Tibial nerve (tissue), 4 donors: ENCODE measurements at regions not wholly inside any gene's neighbourhood (a gene's known extent, or its start where the extent isn't known, plus 50 kb on each side); places are given as distances from the start of the nearest gene placed in this dataset.

Source experiments
- CTCF ChIP-seq, 5 experiments: fragments of 200-600 bp in 3 of 5; fragments of 450-650 bp in 2 of 5; sonication (generic) in 3 of 5; IDR thresholded peaks; one replicate each; pipeline ENCODE4 v1.5.1; 2016 to 2019; ENCODE audit warnings: antibody characterized with exemption in 5 of 5, mild to moderate bottlenecking in 3 of 5, moderate library complexity in 2 of 5
- EP300 ChIP-seq, 2 donors: sonication (generic); formaldehyde crosslinking; IDR thresholded peaks; one replicate each; pipeline ENCODE4 v1.6.1; 2017; ENCODE audit warnings: antibody characterized with exemption in 2 of 2, mild to moderate bottlenecking in 1 of 2
- POLR2A ChIP-seq, 2 donors: fragments of 450-650 bp; IDR thresholded peaks; one replicate each; pipeline ENCODE4 v1.6.1; 2017; ENCODE audit warnings: antibody characterized with exemption in 2 of 2, mild to moderate bottlenecking in 2 of 2, moderate library complexity in 2 of 2

GRCh38 chr17:83174362-83175118 lies 95.1 kb downstream of the METRNL start:
- TF ChIP-seq CTCF (IDR thresholded peaks at IDR 0.05), result no peak
- no peak for TF ChIP-seq EP300 (IDR thresholded peaks at IDR 0.05)
- TF ChIP-seq POLR2A (IDR thresholded peaks at IDR 0.05), result no peak
